ENCODE measurements at regions not wholly inside any gene's neighbourhood (a gene's known extent, or its start where the extent isn't known, plus 50 kb on each side); places are given as distances from the start of the nearest gene placed in this dataset.

DNA sequence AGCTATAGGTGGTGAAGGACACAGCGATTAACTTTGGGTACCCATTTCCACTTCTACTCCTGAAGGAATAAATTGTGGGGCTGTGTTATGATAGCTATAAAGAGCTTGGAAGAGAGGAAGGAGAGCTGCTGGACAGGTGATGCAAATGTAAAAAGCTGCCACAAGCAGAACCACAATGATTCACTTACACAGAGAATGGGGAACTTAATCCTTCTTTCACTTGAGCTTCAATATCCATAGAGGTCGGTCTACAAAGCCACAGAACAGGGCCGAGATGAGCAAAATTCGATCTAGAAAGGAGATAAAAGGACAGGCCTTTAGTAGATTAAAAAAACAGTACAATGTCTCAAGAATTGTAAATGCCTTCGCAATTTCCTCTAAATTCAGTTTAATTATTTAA is 831.1 kb downstream of the LRFN5 start:
- no peak for DNase-seq

DNA sequence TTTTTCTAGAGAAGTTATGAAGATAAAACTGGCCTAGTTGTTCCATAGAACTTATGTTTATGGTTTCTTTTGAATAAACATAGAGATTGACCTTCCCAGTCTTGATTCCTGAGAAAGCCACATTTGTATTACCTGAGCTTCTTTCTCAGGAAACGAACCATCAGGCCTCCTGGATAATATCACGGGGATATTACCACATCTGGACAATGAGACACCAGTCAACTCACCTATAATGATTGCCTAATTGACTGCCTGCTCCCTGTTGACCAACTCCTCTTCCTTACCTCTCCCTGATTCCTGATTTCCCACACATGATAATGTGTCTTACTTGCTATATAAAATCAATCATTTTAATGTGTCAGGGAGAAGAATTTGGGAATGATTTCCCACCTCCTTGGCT is 822.7 kb downstream of the LRFN5 start:
- DNase-seq: no peak

DNA sequence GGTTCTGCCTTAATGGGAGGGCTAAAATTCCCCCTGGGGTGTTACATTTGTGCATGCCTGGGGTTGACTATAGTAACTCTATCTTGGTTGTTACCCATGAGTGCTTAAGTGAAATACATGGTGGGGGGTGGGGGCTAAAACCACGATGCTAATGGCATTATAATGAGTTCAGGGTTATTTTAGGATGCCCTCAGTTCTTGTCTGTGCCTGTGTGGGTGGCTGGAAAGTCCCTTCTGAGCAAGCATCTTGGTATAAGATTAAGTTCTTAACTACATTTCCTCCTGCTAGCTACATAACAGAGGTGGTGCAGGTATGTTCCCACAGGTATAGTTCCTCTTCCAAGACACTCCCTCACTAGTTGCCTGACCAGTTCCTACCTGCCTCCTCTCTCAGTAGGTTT is 822.3 kb downstream of the LRFN5 start:
- DNase-seq: no peak

DNA sequence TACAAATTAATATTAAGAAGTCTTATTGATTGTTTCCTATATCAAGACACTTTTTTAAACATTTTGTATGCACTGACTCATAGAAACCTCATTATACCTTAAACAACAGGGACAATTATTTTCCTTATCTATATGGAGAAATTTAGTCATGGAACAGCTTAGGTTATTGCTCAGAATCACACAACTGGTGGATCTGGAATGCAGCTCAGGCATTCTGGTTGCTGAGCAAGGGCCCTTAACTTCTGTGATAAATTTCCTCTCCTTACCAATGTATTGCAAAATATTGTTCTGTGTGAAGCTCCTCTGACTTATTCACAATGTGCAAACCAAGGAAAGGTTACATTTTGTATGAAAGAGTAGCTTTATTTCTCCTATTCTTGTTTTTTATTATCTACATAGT is 817.8 kb downstream of the LRFN5 start:
- DNase-seq: no peak

DNA sequence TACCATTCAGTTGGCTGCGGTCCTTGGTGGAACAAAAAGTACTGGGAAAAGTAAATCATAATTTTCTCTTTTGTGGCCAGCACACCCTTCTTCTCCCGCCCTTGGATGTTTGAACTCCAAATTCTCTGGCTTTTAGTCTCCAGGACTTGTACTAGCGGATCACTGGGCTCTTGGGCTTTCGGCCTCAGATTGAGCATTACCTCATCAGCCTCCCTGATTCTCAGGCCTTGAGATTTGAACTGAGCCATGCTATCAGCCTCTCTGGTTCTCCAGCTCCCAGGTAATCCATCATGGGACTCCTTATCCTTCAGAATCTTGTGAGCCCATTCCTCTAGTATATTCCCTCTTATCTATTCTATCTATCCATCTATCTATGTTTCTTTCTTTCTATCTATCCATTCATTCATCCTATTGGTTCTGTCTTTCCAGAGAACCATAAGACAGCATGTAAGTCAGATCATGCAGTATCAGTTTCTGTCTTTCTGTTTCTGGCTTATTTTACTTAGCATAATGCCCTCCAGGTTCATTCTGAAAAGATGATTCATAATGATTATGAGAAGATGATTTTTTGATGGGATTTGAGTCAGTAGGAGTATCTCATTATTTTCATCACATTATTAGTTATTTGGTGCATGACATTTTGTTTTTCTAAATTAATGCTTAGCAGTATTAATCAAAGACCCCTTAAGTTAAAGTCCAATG is 814.9 kb downstream of the LRFN5 start:
- no peak for DNase-seq

DNA sequence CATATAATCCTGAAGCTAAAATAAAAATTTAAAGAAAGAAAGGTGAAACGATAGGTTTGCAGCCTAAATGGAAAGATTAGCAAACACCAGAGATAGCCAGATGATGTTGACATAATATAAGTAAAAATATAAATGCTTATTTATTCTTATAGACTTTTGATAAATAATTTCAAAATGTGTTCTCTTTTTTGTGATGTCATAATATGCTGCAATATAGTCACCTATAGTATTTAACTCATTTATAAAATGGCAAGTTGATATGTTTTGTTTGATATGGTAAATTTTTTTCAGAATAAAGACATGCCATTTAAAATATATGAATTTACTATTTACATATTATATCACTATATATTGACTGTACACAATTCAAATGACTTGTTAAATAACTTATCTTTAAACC is 813.4 kb downstream of the LRFN5 start:
- no peak for DNase-seq

DNA sequence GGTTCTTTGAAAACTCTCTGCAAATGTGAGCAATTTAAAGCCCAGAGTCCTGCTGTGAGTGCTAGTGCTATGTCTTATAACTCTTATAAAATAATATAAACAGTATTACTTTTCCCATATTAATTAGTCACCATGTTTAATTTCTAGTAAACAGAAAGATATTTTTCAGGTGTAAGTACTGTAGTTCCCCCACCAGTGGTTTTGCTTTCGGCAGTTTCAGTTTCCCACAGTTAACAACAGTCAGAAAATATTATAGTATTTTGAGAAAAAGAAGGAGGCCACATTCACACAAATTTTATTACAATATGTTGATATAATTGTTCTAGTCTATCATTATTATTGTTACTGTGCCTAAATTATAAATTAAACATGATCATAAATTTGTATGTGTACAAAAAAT is 800.5 kb downstream of the LRFN5 start:
- no peak for DNase-seq

DNA sequence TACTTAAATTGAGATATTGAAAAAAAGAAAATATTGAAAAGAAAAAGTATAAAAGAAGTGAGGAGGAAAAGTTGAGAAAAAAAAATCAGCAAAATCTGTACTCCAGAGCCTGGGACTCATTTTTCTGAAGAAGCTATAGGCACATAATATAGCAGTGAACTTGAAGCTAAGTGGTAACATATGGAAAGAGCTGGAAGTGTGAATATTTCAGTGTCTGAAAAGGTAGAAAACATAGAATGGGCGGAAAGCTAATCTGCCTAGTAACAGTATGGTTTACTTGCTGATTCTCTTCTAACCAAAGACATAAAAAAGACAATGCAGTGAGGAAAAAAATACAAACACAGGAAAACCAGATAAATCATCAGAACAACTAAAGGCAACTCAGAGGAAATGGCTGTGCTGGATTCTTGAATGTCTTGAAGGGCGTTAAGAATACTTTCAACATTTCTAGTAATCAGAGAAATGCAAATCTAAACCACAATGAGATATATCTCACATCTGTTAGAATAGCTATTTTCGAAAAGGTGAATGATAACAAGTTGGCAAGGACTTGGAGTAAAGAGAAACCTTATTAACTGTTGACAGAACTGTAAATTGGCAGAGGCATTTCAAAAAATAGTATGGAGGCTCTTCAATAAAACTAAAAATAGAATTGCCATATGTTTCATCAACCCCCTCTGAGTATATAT is 784.6 kb downstream of the LRFN5 start:
- no peak for DNase-seq

DNA sequence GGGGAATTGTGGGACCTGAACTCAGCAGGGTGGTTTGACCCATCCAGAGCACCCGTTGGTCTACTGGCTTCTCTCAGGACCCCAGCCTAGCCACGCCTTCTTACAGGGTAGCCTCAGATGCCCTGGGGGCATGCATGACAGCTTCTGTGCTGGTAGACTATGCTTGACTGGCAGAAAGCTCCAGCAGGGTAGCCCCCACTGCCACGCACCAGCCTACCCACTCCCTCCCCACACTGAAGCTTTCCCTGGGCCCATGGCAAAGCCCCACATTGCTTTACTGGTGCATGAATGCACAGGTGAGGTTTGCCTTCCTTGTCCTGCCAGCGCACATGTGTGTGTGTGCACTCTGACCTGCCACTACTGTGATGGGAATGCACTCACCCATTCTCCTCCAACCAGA is 772.2 kb downstream of the LRFN5 start:
- no peak for DNase-seq

DNA sequence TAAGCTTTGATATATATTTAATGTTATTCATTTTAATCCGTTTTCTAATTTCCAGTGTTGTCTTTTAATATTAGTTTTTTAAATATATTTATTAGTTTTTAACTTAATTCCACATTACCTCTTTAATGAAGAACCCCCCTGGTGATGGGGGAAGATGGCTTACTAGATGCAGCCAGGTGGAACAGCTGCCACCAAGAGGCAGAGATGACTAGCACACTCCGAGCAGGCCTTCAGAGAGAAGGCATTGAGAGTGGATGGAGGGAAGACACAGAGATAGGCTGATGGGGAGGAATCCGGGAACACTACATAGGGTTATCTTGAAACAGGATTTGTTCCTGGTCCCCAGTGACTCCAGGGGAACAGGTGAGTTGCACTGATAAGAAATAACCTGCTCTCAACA is 771.6 kb downstream of the LRFN5 start:
- no peak for DNase-seq

DNA sequence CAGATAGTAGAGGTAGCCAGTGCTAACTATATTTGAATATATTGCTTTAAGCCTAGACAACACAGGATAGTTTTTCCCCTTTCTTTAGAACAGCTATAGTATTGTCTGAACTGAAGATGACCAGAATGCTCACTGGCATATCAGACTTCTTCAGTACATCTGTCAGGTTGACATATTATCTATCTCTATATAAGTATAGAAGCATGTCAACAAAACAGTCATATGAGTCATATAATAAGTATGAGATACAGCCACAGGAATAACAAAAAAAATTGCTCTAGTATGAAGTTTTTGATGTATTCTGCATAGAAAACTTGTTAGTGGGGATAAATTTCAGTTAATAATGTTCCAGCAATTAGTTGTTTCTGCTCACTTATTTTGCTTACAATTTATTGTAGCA is 767.7 kb downstream of the LRFN5 start:
- DNase-seq: no peak

DNA sequence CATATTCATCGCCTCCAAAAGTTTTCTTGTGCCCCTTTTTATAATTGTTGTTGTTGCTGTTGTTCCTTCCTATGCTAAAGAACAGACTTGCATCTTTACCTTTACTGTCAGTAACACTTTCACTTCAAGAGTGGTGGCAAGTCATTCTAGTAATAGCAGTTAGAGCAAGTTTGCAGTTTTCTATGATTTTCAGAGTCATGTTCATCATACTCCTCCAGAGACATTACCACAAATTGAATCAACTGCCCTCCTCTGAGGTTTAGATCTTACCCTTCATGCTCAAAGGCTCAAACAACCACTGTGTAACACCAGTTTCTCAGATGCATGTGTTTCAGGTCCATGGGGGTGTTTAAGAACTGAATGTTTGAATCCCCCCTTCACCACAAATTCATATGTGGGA is 763.4 kb downstream of the LRFN5 start:
- no peak for DNase-seq

DNA sequence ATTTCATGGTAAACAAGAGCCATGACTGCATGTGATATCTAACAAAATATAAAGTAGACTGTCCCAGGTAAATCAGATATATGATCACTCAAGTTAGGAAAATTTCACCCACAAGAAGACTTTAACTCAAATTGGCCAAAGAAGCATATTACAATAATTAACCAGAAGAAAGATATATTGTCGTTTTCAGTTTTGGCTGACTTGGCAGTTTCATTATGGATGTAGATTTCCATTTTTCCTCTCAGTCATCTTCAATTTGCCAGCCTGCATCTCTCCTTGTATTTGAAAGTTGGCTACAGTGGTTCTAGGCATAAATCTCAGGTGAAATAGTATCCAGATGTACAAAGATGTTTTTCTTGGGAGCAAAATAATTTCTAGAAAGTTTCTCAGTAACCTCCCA is 761.6 kb downstream of the LRFN5 start:
- no peak for DNase-seq

DNA sequence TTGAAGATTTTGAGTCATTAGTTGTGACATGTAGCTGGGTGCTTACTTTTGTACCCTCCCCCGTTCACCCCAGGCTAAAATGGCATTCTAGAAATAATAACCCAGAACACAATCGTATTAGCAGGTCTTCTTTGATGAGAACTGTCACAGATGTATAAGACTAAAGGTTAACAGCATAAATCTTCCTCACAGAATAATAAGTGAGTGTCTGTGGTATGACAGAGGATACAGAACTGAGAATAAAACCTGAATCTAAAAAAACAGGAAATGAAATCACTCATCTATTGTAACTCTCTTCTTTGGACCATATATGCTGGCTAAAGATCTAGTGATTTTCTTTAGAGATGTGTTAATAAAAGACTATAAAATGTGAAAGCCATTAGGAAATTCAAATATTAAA is 746.6 kb downstream of the LRFN5 start:
- no peak for DNase-seq

DNA sequence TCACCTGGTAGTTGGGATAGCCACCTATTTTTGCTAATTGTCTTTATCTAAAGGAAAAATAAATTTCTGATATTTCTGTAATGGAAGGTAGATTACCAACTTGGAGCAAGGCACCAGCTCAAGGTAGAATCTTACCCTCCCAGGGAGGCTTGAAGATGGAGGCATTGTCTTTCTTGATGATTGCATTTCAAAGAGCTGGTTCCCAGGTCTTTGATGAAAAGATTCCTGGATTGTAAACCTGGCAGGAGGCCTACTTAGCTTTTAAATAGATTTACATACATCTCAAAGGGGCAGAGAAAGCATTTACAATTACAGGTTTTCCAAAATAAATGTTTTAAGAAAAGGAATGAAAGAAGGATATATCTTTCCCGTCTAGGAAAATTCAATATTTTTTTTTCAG is 729.2 kb downstream of the LRFN5 start:
- DNase-seq: no peak

DNA sequence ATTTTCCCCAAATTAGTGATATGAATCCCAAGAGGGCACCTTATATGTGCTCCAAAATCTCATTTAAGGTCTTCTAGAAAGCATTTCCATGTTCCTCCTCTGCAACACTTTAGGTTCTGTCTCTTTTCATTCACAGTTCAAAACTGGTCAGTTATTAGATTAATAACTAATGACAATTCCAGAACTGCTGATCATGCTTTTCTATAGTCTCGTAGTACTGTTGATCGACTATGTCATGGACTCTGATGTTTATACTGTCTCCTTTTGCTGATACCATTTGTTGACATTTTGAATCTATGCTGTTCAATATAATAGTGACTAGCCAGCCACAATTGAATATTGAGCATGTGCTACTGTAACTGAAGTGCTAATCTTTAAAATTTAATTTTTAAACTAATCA is 728.3 kb downstream of the LRFN5 start:
- DNase-seq: no peak

DNA sequence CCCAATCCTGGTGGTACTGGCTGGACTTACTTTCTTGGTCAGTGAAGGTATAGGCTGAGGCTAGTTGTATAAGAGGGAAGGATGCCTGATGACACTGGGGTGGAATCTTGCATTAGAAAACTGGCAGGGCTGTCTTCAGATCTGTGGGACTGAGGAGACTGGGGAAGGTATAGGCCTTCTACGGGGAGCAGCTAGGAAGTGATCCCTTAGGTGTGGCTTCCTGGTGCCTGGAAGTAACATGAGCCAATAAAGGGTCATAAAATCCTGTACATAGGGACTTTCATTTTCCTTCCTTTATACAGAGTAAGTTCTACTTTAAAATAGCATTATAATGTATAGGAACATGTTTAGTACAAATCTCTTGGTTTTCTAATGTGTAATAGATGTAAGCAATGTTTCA is 716.8 kb downstream of the LRFN5 start:
- no peak for DNase-seq

DNA sequence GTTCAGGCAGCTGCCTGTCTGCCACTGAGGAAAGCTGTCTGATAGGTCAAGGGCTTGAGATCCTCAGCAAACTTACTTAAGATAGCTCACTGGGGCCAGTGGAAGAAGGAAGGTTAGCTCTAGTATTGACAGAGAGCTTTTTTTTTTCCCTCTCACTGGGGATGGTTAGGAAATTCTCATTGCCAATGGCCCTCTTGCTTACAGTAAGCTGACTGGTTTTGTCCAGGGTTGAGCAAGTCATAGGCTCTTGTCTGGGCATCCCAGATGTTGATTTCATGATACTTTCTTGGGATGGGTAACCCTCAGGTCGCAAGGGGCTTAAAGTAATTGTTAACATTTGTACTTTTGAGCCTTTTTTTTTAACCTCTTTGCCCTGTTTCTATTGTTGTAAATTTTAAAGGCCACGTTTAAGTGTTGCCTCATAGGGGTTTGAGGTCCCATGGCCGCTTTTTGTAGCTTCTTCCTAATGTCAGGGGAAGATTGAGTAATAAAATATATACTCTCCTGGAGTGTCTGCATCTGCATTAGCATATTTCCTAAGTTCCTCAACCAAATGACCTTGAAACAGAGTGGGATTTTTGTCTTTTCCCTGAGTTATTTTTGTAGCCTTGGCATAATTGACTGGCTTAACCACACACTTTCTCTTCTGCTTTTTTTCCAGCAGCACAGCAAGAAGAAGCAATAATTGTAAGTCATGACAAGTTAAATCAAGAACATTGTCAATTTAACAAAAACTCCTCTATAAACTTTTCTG is 716.0 kb downstream of the LRFN5 start:
- no peak for DNase-seq

DNA sequence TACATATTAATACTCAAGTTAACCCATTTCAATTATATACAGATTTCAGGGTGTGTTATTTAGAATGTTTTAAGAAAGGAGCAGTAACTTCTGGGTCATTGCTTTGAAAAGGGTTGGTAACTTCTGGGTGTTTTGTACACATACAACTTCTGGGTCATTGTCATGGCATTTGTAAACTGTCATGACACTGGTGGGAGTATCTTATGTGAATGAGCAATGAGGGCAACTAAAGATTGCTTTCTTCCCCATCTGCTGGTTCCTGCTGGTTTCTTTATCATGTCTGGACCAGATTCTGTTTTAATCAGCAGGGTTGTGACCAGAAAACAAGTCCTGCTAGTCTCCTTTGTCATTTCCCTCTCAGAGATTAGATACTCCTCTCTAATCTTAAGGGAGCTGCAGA is 713.3 kb downstream of the LRFN5 start:
- no peak for DNase-seq

DNA sequence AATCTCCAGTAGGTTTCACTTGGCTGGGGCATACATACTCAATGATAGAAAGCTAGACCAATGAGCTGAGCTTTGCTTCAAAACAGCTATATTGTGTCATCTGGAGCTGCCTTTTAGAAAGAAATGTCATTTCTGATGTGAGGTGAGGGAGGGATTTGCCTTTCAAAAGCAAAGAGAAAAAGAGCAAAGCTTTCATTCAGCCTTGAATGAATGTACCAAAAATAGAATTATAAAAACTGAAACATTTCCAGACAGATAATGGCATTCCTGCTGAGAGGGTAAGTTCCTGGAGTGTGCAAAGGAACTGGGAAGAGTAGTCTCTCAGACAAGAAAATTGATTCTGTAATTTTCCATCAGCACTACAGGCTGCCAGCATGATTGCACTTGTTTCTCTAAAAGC is 710.0 kb downstream of the LRFN5 start:
- no peak for DNase-seq

DNA sequence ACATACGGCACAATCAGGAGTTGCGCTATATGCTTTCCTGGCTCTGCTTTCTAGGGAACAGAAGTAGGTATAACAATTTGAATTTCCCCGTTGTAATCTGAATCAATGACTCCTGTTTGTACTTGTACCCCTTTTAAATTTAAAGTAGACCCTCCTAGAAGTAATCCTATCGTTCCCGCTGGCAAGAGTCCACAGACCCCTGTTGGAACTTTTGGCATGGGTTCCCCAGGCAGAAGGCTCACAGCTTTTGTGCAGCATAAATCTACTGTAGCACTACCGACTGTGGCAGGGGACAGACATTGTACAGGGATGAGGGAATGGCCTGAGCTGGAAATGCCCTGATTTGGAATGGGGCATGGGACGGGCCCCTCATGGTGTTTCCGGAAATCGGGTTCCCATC is 705.2 kb downstream of the LRFN5 start:
- no peak for DNase-seq

DNA sequence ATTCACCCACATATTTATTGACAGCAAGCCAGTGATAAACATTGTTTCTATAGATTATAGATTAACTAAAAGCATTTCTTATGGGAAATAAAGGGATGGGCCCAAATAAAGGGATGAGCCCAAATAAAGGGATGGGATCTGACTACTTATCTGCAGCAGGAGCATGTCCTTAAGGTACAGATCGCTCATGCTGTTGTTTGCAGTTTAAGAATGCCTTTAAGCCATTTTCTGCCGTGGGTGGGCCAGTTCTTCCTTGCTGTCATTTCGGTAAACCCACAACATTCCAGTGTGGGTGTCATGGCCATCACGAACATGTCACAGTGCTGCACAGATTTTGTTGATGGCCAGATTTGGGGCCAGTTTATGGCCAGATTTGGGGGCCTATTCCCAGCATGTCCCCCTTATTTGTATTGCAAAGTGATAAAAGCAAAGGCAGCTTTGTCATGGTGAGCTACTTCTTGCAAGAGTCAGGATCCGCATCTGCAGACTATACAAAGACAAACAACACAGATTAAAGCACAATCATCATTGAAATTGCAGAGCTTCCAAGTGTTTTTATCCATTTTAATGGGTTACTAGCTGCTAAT is 700.7 kb downstream of the LRFN5 start:
- DNase-seq: no peak

DNA sequence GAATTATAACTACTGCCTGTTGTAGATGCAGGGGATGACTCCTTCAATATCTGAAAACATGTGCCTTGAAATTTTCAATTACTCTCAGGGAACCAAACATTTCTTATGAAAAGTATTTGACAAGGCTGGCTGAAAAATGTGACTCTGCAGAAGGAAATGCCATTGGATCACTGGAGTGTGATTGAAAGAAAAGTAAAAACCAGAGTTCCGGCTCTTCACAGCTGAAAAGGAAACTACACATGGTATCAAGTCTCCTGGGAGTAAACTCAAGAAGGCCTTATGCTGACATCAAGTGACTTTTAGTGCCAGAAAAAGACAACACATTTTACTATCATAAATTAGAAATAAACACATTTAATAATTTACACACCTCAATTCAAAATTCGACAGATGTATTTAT is 693.0 kb downstream of the LRFN5 start:
- no peak for DNase-seq

DNA sequence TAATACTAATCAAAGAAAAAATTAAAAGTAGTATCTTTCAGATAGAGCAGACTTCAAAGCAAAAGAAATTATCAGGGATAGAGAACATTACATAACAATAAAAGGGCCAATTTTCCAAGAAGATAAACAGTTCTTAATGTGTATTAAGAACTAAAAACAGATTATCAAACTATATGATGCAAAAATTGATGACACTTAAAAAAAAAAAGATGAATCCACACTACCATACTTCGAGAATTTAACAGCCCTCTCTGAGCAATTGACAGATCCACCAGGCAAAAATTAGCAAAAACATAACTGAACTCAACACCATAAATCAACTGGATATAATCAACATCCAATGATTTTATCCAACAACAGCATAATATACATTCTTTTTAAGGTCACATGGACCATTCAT is 686.5 kb downstream of the LRFN5 start:
- DNase-seq: no peak
